Activated CD4-positive, alpha-beta T cell treated with anti-CD3 and anti-CD28 coated beads for 48 hours (primary cell): ENCODE measurements at regions not wholly inside any gene's neighbourhood (a gene's known extent, or its start where the extent isn't known, plus 50 kb on each side); places are given as distances from the start of the nearest gene placed in this dataset.

Experiments used
- DNase-seq: peaks from one replicate; pipeline ENCODE4 v3.0.0-alpha.2; 2020

DNA sequence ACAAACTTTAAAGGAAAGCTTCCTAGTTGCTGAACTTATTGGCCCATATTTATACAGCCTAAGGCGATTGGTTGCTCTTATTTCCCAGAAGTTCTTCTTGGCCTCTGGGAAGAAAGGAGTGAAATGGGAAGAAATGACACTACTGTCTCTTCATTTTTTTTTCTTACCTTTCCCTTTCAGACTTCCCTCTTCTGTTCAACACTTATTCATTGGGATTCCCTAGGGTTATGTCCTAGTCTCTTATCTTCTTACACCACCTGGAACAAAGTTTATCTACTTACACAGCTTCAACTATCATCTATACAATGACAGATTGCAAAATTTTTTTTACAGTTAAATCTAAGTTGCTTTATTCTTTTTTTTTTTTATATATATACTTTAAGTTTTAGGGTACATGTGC is 68.0 kb downstream of the SNX12 start:
- no peak for DNase-seq

GRCh38 chrX:70998411-70999027 is 67.6 kb upstream of the SLC7A3 start:
- DNase-seq: peak; percentile 9

DNA sequence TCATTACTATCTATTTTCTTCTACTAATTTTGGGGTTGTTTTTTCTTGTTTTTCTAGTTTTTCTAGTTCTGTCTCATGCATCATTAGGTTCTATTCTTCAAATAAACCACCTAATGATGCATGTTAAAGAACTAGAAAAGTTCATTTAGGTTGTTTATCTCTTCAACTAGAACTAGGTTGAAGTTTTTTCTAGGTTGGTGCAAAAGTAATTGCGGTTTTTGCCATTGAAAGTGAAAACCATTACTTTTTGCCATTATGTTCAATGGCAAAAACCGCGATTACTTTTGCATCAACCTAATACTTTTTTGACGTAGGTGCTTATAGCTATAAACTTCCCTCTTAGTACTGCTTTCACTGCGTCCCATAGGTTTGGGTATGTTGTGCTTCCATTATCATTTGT is 64.4 kb upstream of the SLC7A3 start:
- no peak for DNase-seq

DNA sequence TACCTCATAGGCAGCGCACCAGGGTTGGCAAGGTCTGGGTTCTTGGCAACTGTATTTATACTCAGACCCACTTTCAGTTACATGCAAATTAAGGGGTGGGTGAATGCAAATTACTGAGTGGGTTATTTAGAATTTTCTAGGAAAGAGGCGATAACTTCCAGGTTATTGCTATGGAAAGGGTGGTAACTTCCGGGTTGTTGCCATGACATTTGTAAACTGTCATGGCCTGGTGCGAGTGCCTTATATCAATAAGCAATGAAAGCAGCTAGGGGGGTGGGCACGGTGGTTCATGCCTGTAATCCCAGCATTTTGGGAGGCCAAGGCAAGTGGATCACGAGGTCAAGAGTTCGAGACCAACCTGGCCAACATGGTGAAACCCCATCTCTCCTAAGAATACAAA is 57.5 kb upstream of the SLC7A3 start:
- DNase-seq: no peak
